Tibial nerve (tissue), 4 donors: ENCODE measurements at regions not wholly inside any gene's neighbourhood (a gene's known extent, or its start where the extent isn't known, plus 50 kb on each side); places are given as distances from the start of the nearest gene placed in this dataset.

Experiments used
- CTCF ChIP-seq, 5 experiments: fragments of 200-600 bp in 3 of 5; fragments of 450-650 bp in 2 of 5; sonication (generic) in 3 of 5; IDR thresholded peaks; one replicate each; pipeline ENCODE4 v1.5.1; 2016 to 2019; ENCODE audit warnings: antibody characterized with exemption in 5 of 5, mild to moderate bottlenecking in 3 of 5, moderate library complexity in 2 of 5
- EP300 ChIP-seq, 2 donors: sonication (generic); formaldehyde crosslinking; IDR thresholded peaks; one replicate each; pipeline ENCODE4 v1.6.1; 2017; ENCODE audit warnings: antibody characterized with exemption in 2 of 2, mild to moderate bottlenecking in 1 of 2
- POLR2A ChIP-seq, 2 donors: fragments of 450-650 bp; IDR thresholded peaks; one replicate each; pipeline ENCODE4 v1.6.1; 2017; ENCODE audit warnings: antibody characterized with exemption in 2 of 2, mild to moderate bottlenecking in 2 of 2, moderate library complexity in 2 of 2

- TF ChIP-seq EP300 (IDR thresholded peaks at IDR 0.05) (no peak), POLR2A (IDR thresholded peaks at IDR 0.05) (no peak), CTCF (IDR thresholded peaks at IDR 0.05) (no peak)
Observed at GRCh38 chr13:40375489-40376171, 290.8 kb downstream of the FOXO1 start.
